IMR-90 (cell line): ENCODE measurements at regions not wholly inside any gene's neighbourhood (a gene's known extent, or its start where the extent isn't known, plus 50 kb on each side); places are given as distances from the start of the nearest gene placed in this dataset.

Experiments used
- ATAC-seq: fragments of 200-7000 bp; cut with Tn5 transposase; 2 replicates; pipeline ENCODE4 v1.9.1; 2020; ENCODE audit warnings: low read depth, mild to moderate bottlenecking, moderate library complexity
- BruUV-seq: library from RNA; stranded (reverse); fragments of 400-500 nt; replicated peaks from 2 replicates; lab custom pipeline; 2021; lab: Mats Ljungman, UMichigan
- CTCF ChIA-PET: fragments of 300-600 bp; formaldehyde crosslinking; extraction: SDS; loops from one replicate; lab custom pipeline; 2021; ENCODE audit warnings: antibody characterized with exemption; lab: Yijun Ruan, JAX
- POLR2A ChIA-PET: fragments of 300-600 bp; sonication (Branson Sonifier 250); formaldehyde crosslinking; loops from one replicate; lab custom pipeline; 2022; ENCODE audit warnings: antibody characterized with exemption; ENCODE audit not compliant: unreplicated experiment; lab: Charles Lee
- DNase-seq: peaks from one replicate; pipeline ENCODE4 v3.0.0; 2013
- H2AFZ ChIP-seq: replicated peaks from 2 replicates; pipeline ENCODE3; 2013; ENCODE audit warnings: low read length, mild to moderate bottlenecking; ENCODE audit not compliant: poor library complexity
- H2AK5ac ChIP-seq: 2 replicates; pipeline ENCODE4 v1.6.1; 2013; ENCODE audit warnings: low read depth, low read length, inconsistent platforms
- H2AK9ac ChIP-seq: replicated peaks from 2 replicates; pipeline ENCODE3; 2013; ENCODE audit warnings: mild to moderate bottlenecking, low read depth, low read length, moderate library complexity; ENCODE audit not compliant: poor library complexity
- H2BK120ac ChIP-seq: 2 replicates; pipeline ENCODE4 v1.6.1; 2013; ENCODE audit warnings: low read depth, low read length, inconsistent platforms
- H2BK15ac ChIP-seq: 3 replicates; pipeline ENCODE4 v1.6.1; 2013; ENCODE audit warnings: low read depth, low read length, inconsistent platforms
- H2BK20ac ChIP-seq: 2 replicates; pipeline ENCODE4 v1.6.1; 2013; ENCODE audit warnings: low read depth, mild to moderate bottlenecking, inconsistent platforms, low read length, moderate library complexity
- H2BK5ac ChIP-seq: 2 replicates; pipeline ENCODE4 v1.6.1; 2013; ENCODE audit warnings: mild to moderate bottlenecking, low read depth, low read length, inconsistent platforms; ENCODE audit not compliant: poor library complexity, severe bottlenecking
- H3K14ac ChIP-seq: replicated peaks from 2 replicates; pipeline ENCODE4 v1.6.1; 2013; ENCODE audit warnings: low read depth, low read length, inconsistent platforms
- H3K18ac ChIP-seq: 2 replicates; pipeline ENCODE4 v1.6.1; 2013; ENCODE audit warnings: low read depth, low read length, control low read depth
- H3K23ac ChIP-seq: 2 replicates; pipeline ENCODE4 v1.6.1; 2013; ENCODE audit warnings: low read depth, low read length, inconsistent platforms
- H3K27ac ChIP-seq: 2 replicates; pipeline ENCODE4 v1.5.1; 2013; ENCODE audit warnings: mild to moderate bottlenecking, control low read depth, low read length; ENCODE audit not compliant: insufficient read depth
- H3K27me3 ChIP-seq: 2 replicates; pipeline ENCODE4 v1.6.1; 2013; ENCODE audit warnings: low read length; ENCODE audit not compliant: control insufficient read depth, insufficient read depth
- H3K36me3 ChIP-seq: 2 replicates; pipeline ENCODE4 v1.6.1; 2013; ENCODE audit warnings: low read length, mixed read lengths; ENCODE audit not compliant: control insufficient read depth, insufficient read depth
- H3K4ac ChIP-seq: 2 replicates; pipeline ENCODE4 v1.6.1; 2013; ENCODE audit warnings: low read depth, low read length, inconsistent platforms
- H3K4me1 ChIP-seq: 2 replicates; pipeline ENCODE4 v1.6.1; 2013; ENCODE audit warnings: low read length, mixed read lengths; ENCODE audit not compliant: control insufficient read depth, insufficient read depth
- H3K4me2 ChIP-seq: 2 replicates; pipeline ENCODE4 v1.6.1; 2013; ENCODE audit warnings: low read depth, mild to moderate bottlenecking, control low read depth, low read length, moderate library complexity
- H3K4me3 ChIP-seq: 2 replicates; pipeline ENCODE4 v1.5.1; 2013; ENCODE audit warnings: low read depth, mild to moderate bottlenecking, control low read depth, low read length, moderate library complexity; ENCODE audit not compliant: insufficient read depth
- H3K56ac ChIP-seq: 2 replicates; pipeline ENCODE4 v1.6.1; 2013; ENCODE audit warnings: low read length, inconsistent platforms; ENCODE audit not compliant: insufficient read depth; ENCODE audit errors: extremely low read depth
- H3K79me1 ChIP-seq, 2 experiments: 2 replicates each; pipeline ENCODE4 v1.6.1; 2013; ENCODE audit warnings: low read length in 2 of 2, inconsistent platforms in 1 of 2, low read depth in 1 of 2
- H3K9ac ChIP-seq: 2 replicates; pipeline ENCODE4 v1.6.1; 2013; ENCODE audit warnings: low read depth, low read length, control low read depth
- H3K9me1 ChIP-seq: 2 replicates; pipeline ENCODE4 v1.6.1; 2013; ENCODE audit warnings: low read length, inconsistent platforms; ENCODE audit not compliant: insufficient read depth
- H3K9me3 ChIP-seq: 2 replicates; pipeline ENCODE4 v1.6.1; 2013; ENCODE audit warnings: low read length; ENCODE audit not compliant: control insufficient read depth, insufficient read depth
- H4K20me1 ChIP-seq: 2 replicates; pipeline ENCODE4 v1.6.1; 2013; ENCODE audit warnings: low read length, inconsistent platforms; ENCODE audit not compliant: insufficient read depth
- H4K5ac ChIP-seq: 2 replicates; pipeline ENCODE4 v1.6.1; 2013; ENCODE audit warnings: mild to moderate bottlenecking, low read depth, low read length, control low read depth
- H4K8ac ChIP-seq, 2 experiments: 2 replicates each; pipeline ENCODE4 v1.6.1; 2013; ENCODE audit warnings: low read depth in 2 of 2, low read length in 2 of 2, control low read depth in 1 of 2, inconsistent platforms in 1 of 2
- H4K91ac ChIP-seq: 2 replicates; pipeline ENCODE4 v1.6.1; 2013; ENCODE audit warnings: low read depth, low read length, inconsistent platforms; ENCODE audit not compliant: insufficient read depth
- BHLHE40 ChIP-seq: fragments of 150-350 bp; IDR thresholded peaks from 2 replicates; pipeline ENCODE4 v1.6.1; 2016; ENCODE audit warnings: mild to moderate bottlenecking, low read depth, low read length
- CEBPB ChIP-seq: IDR thresholded peaks from 2 replicates; pipeline ENCODE4 v1.6.1; 2012; ENCODE audit warnings: low read depth, low read length, improper control_type of control experiment
- CHD1 ChIP-seq: IDR thresholded peaks from 2 replicates; pipeline ENCODE4 v1.6.1; 2012; ENCODE audit warnings: low read depth, low read length, improper control_type of control experiment
- CTCF ChIP-seq: conservative IDR thresholded peaks from 2 replicates; pipeline ENCODE4 v1.5.1; 2012; ENCODE audit warnings: mild to moderate bottlenecking, low read depth, low read length, improper control_type of control experiment
- ELK1 ChIP-seq: fragments of 150-350 bp; IDR thresholded peaks from 2 replicates; pipeline ENCODE4 v1.6.1; 2016; ENCODE audit warnings: low read depth, mild to moderate bottlenecking, low read length, moderate library complexity, borderline replicate concordance
- FOS ChIP-seq: fragments of 150-350 bp; IDR thresholded peaks from 2 replicates; pipeline ENCODE4 v1.6.1; 2016; ENCODE audit warnings: low read depth, low read length
- MAFK ChIP-seq: IDR thresholded peaks from 2 replicates; pipeline ENCODE4 v1.6.1; 2012; ENCODE audit warnings: low read depth, low read length, improper control_type of control experiment
- MAZ ChIP-seq: IDR thresholded peaks from 2 replicates; pipeline ENCODE4 v1.6.1; 2012; ENCODE audit warnings: low read depth, mild to moderate bottlenecking, low read length, improper control_type of control experiment, moderate library complexity, borderline replicate concordance
- MXI1 ChIP-seq: IDR thresholded peaks from 2 replicates; pipeline ENCODE4 v1.6.1; 2012; ENCODE audit warnings: low read depth, mild to moderate bottlenecking, low read length, moderate library complexity, borderline replicate concordance
- NFE2L2 ChIP-seq: fragments of 150-350 bp; IDR thresholded peaks from 2 replicates; pipeline ENCODE4 v1.6.1; 2016; ENCODE audit warnings: low read depth, mild to moderate bottlenecking, low read length
- POLR2A ChIP-seq: IDR thresholded peaks from 2 replicates; pipeline ENCODE4 v1.6.1; 2012; ENCODE audit warnings: mild to moderate bottlenecking, low read depth, low read length
- RAD21 ChIP-seq: IDR thresholded peaks from 2 replicates; pipeline ENCODE4 v1.6.1; 2012; ENCODE audit warnings: low read length, improper control_type of control experiment
- RCOR1 ChIP-seq: IDR thresholded peaks from 2 replicates; pipeline ENCODE4 v1.6.1; 2012; ENCODE audit warnings: mild to moderate bottlenecking, low read length, improper control_type of control experiment; ENCODE audit not compliant: insufficient replicate concordance
- RFX5 ChIP-seq: IDR thresholded peaks from 2 replicates; pipeline ENCODE4 v1.8.0; 2012; ENCODE audit warnings: low read depth, mild to moderate bottlenecking, low read length, moderate library complexity
- SMC3 ChIP-seq: fragments of 150-350 bp; IDR thresholded peaks from 2 replicates; pipeline ENCODE4 v1.6.1; 2016; ENCODE audit warnings: low read depth, mild to moderate bottlenecking, antibody characterized with exemption, low read length, moderate library complexity
- USF2 ChIP-seq: fragments of 150-350 bp; IDR thresholded peaks from 2 replicates; pipeline ENCODE4 v1.6.1; 2017; ENCODE audit warnings: mild to moderate bottlenecking, antibody characterized with exemption, low read length, low read depth
- WGBS, 2 experiments: methylation state at CpG; one replicate each; pipeline versions ENCODE4 v1.1.5 to v1.1.7; 2013; ENCODE audit warnings: missing lambda C conversion rate in 2 of 2; ENCODE audit not compliant: insufficient read length in 1 of 2; ENCODE audit errors: extremely low coverage in 2 of 2; 5-methylcytosine and 5-hydroxymethylcytosine counted together
- dilution Hi-C: fragments of 300-500 bp; cut with HindIII; formaldehyde crosslinking; loops from one replicate; pipeline ENCODE4 v1.14.3; 2018; ENCODE audit warnings: low sequenced_read_pairs; ENCODE audit not compliant: unreplicated experiment
- in situ Hi-C: fragments of 300-500 bp; cut with MboI; formaldehyde crosslinking; loops from 3 replicates; pipeline ENCODE4 v1.14.3; 2019; ENCODE audit warnings: low sequenced_read_pairs, inconsistent platforms, mixed read lengths
- intact Hi-C: fragments of 100-400 bp; cut with micrococcal nuclease; formaldehyde crosslinking; loops from 2 replicates; pipeline ENCODE4 v1.10.0; 2022

GRCh38 chr20:16666272-16666671 is 63.6 kb upstream of the SNRPB2 start:
- Histone ChIP-seq H2AK5ac (no peak overlapping the region), H3K9me1 (no peaks in the 10 kb centered on the region), H3K36me3 (no peaks in the 10 kb centered on the region), H2BK20ac (no peak overlapping the region), H3K4me2 (no peak overlapping the region), H2BK15ac (no peak overlapping the region), H3K14ac (no peak overlapping the region), H4K5ac (no peak overlapping the region), H3K27me3 (no peaks in the 10 kb centered on the region), H3K9me3 (no peaks in the 10 kb centered on the region), H2AK9ac (no peak overlapping the region), H3K4me1 (no peaks in the 10 kb centered on the region), H3K27ac (no peak overlapping the region), H3K18ac (no peak overlapping the region), H3K23ac (no peak overlapping the region), H4K8ac (no peak overlapping the region), H4K20me1 (no peaks in the 10 kb centered on the region), H2BK120ac (no peak overlapping the region), H3K9ac (no peak overlapping the region), H3K4ac (no peak overlapping the region), H3K4me3 (no peak overlapping the region), H3K79me1 (no peaks in the 10 kb centered on the region), H2BK5ac (no peak overlapping the region), H3K56ac (no peak overlapping the region), H4K91ac (no peak overlapping the region), H2AFZ (no peak overlapping the region)
- ATAC-seq (no peak), DNase-seq (no peak)
- ChIA-PET POLR2A (no interaction called here), CTCF (no interaction called here)
- in situ Hi-C loops (no loop called here), dilution Hi-C loops (no loop called here), intact Hi-C loops (no loop called here)
- no TSS peak for BruUV-seq
- no peak for TF ChIP-seq USF2
- TF ChIP-seq SMC3: no peak
- no peak for TF ChIP-seq FOS
- TF ChIP-seq MAZ: no peak
- TF ChIP-seq BHLHE40: no peak
- TF ChIP-seq RCOR1: no peak
- no peak for TF ChIP-seq MAFK
- TF ChIP-seq CEBPB: no peak
- TF ChIP-seq ELK1: no peak
- no peak for TF ChIP-seq CTCF
- TF ChIP-seq NFE2L2: no peak
- TF ChIP-seq RFX5: no peak
- TF ChIP-seq CHD1: no peak
- TF ChIP-seq MXI1: no peak
- no peak for TF ChIP-seq RAD21
- no peak for TF ChIP-seq POLR2A
- WGBS, 2 experiments: no CpG with 5 or more reads among the region's 3 CpGs
